ENCODE measurements at regions not wholly inside any gene's neighbourhood (a gene's known extent, or its start where the extent isn't known, plus 50 kb on each side); places are given as distances from the start of the nearest gene placed in this dataset.

GRCh38 chr3:72359743-72360142 is 488.5 kb downstream of the SHQ1 start:
- DNase-seq = no peak

- DNase-seq = no peak
Measured at GRCh38 chr3:72355168-72355567, 493.1 kb downstream of the SHQ1 start.

GRCh38 chr3:72354486-72354885 is 493.8 kb downstream of the SHQ1 start:
- no peak for DNase-seq

GRCh38 chr3:72353236-72354128 is 494.8 kb downstream of the SHQ1 start:
- no peak for DNase-seq

- no peak for DNase-seq
Measured at GRCh38 chr3:72352176-72352575, 496.1 kb downstream of the SHQ1 start.

- no peak for DNase-seq
Measured at GRCh38 chr3:72351536-72351935, 496.7 kb downstream of the SHQ1 start.

GRCh38 chr3:72350761-72351505 is 497.3 kb downstream of the SHQ1 start:
- no peak for DNase-seq

GRCh38 chr3:72348357-72348756 is 499.9 kb downstream of the SHQ1 start:
- no peak for DNase-seq

GRCh38 chr3:72347819-72348319 is 500.4 kb downstream of the SHQ1 start:
- no peak for DNase-seq

GRCh38 chr3:72346526-72346926 is 501.7 kb downstream of the SHQ1 start:
- DNase-seq = no peak

GRCh38 chr3:72345980-72346379 is 502.3 kb downstream of the SHQ1 start:
- DNase-seq = no peak

- DNase-seq = no peak
Measured at GRCh38 chr3:72345237-72345878, 502.9 kb downstream of the SHQ1 start.

GRCh38 chr3:72344647-72345046 is 503.6 kb downstream of the SHQ1 start:
- DNase-seq = no peak

- no peak for DNase-seq
Measured at GRCh38 chr3:72344236-72344635, 504.0 kb downstream of the SHQ1 start.

GRCh38 chr3:72343078-72343477 is 505.2 kb downstream of the SHQ1 start:
- DNase-seq = no peak

- DNase-seq = no peak
Measured at GRCh38 chr3:72342450-72342849, 505.8 kb downstream of the SHQ1 start.

GRCh38 chr3:72341920-72342319 is 506.3 kb downstream of the SHQ1 start:
- DNase-seq = no peak

GRCh38 chr3:72341380-72341770 is 506.9 kb downstream of the SHQ1 start:
- DNase-seq = no peak

- no peak for DNase-seq
Measured at GRCh38 chr3:72340476-72341379, 507.5 kb downstream of the SHQ1 start.

GRCh38 chr3:72340056-72340455 is 508.2 kb downstream of the SHQ1 start:
- DNase-seq = no peak

GRCh38 chr3:72339670-72340030 is 508.6 kb downstream of the SHQ1 start:
- DNase-seq = no peak

- no peak for DNase-seq
Measured at GRCh38 chr3:72338942-72339669, 509.1 kb downstream of the SHQ1 start.

All from SHP77 treated with DMSO at 0.1 percent for 48 hours (cell line).